ENCODE measurements at regions not wholly inside any gene's neighbourhood (a gene's known extent, or its start where the extent isn't known, plus 50 kb on each side); places are given as distances from the start of the nearest gene placed in this dataset.

DNA sequence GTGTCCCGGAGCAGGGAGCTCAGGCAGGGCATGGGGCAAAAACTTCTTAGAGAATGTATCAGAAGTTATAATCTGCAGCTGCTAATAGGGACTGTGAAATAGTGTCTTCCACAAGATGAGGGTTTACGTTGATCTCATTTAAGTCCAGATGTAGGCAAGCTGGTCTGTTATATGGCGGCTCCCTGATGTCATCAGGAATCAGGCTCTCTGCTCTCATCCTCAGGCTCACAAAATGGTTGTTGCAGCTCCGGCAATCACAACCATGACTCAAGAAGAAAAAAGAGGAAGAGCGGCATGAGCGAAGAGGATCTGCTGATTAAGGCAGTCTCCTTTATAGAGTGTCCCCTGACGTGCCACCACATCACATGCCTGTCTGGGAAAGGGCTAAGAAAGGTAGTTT lies 191.3 kb downstream of the KLF5 start:
- no peak for DNase-seq (ENCODE audit: extremely low read depth, low read depth)
- TF ChIP-seq, protein P1, sequence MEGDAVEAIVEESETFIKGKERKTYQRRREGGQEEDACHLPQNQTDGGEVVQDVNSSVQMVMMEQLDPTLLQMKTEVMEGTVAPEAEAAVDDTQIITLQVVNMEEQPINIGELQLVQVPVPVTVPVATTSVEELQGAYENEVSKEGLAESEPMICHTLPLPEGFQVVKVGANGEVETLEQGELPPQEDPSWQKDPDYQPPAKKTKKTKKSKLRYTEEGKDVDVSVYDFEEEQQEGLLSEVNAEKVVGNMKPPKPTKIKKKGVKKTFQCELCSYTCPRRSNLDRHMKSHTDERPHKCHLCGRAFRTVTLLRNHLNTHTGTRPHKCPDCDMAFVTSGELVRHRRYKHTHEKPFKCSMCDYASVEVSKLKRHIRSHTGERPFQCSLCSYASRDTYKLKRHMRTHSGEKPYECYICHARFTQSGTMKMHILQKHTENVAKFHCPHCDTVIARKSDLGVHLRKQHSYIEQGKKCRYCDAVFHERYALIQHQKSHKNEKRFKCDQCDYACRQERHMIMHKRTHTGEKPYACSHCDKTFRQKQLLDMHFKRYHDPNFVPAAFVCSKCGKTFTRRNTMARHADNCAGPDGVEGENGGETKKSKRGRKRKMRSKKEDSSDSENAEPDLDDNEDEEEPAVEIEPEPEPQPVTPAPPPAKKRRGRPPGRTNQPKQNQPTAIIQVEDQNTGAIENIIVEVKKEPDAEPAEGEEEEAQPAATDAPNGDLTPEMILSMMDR (IDR thresholded peaks at IDR 0.05; ENCODE audit: low read depth, low read length, missing control alignments): no peak
- no peak overlapping the region for H3K4me3 ChIP-seq (replicated peaks; ENCODE audit: low read depth, low read length)

DNA sequence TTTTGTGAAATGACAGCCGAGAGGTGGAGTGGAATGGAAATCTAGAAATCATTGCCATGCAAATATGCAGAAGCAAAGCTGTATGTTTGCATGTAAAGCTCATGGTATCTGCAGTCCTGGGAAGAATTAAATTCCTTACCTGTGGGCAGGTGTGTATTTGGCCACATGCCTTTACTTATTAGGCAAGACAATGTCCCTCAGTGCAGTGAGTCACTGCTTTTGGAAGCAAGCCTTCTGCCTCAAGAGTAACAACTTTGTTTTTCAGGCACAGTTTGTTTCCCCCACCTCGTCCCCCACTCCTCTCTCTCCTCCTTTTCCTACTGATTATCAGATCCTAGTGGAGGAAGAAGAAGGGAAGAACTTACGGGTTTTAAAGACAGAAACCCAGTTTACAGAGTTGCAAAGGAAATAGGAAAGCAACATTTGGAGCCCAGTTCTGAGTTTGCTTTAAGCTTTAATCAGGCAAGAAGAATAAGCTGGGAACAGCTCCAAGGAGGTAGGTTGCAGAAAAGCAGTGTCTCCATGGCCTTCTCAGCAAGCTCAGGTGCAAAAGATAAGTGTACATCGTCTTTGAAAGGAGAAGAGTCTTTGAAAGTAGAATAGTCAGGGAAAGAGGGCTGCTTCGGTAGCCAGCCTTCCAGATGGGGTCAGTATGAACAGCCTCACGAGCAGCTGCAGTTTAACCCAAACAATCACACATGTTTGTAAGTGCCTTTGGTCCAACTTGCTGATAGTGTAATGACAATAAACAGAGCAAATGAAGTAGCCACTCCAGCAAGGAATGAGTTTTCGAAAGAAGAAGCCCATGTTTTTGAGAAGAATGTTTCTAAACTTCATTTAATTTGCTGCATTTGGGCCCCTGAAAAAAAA lies 190.1 kb downstream of the KLF5 start:
- DNase-seq (ENCODE audit: extremely low read depth, low read depth): no peak
- no peak overlapping the region for H3K4me3 ChIP-seq (replicated peaks; ENCODE audit: low read depth, low read length)
- TF ChIP-seq, protein P1 (IDR thresholded peaks at IDR 0.05; ENCODE audit: low read depth, low read length, missing control alignments): no peak

DNA sequence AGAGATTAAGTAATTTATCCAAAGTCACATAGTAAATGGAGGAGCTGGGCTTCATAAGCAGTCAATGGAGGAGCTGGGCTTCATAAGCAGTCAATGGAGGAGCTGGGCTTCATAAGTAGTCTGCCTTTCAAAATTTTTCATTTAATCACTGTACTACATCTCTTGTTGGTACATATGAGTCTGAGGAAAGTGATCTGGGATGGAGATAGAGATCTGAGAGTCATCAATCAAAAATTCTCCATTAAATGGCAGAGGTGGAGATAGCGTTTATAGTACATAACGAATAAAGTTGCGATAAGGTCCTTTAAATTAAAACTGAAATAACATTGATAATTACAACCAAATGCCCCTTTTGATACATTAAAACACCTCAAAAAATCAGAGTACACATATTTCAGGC lies 189.3 kb downstream of the KLF5 start:
- no peak for DNase-seq (ENCODE audit: extremely low read depth, low read depth)
- TF ChIP-seq, protein P1 (IDR thresholded peaks at IDR 0.05; ENCODE audit: low read depth, low read length, missing control alignments): no peak
- H3K4me3 ChIP-seq (replicated peaks; ENCODE audit: low read depth, low read length): no peak overlapping the region

DNA sequence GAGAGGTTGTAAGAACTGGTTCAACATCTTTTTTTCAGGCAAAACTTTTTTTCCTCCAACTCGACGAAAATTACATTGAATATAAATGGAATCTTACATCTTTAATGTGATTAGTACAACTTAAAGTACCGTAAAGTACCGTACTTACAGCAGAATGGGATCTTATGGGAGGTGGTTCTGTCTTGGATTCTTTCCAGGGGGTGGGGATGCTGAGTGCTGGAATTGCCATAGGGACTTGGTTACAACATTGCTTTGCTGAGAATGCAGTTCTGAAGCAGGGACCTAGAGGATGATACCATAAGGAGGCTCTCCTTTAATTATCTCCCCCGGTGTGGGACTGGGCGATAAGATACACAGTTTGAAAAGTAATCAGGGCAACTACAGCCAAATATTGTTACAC lies 186.4 kb downstream of the KLF5 start:
- no peak overlapping the region for H3K4me3 ChIP-seq (replicated peaks; ENCODE audit: low read depth, low read length)
- no peak for DNase-seq (ENCODE audit: extremely low read depth, low read depth)
- TF ChIP-seq, protein P1 (IDR thresholded peaks at IDR 0.05; ENCODE audit: low read depth, low read length, missing control alignments): no peak

DNA sequence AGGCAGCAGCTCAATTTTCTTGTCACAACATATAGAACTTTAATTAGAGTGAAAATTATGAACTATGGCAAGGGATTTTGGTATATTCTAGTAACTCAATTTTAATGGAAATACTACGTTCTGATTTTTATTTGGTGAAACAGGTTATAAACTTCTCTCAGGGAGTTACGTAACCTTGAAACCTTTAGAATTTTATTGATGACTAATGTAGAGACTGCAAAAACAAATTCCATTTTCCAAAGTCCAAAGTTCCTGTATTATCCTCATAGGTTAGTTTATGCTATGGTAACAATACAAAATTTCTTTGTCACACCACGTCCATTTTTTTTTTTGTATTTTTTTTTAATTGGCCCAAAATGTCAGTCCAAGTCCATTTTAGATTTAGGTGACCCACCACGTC lies 185.7 kb downstream of the KLF5 start:
- TF ChIP-seq, protein P1 (IDR thresholded peaks at IDR 0.05; ENCODE audit: low read depth, low read length, missing control alignments): no peak
- no peak overlapping the region for H3K4me3 ChIP-seq (replicated peaks; ENCODE audit: low read depth, low read length)
- DNase-seq (ENCODE audit: extremely low read depth, low read depth): no peak

DNA sequence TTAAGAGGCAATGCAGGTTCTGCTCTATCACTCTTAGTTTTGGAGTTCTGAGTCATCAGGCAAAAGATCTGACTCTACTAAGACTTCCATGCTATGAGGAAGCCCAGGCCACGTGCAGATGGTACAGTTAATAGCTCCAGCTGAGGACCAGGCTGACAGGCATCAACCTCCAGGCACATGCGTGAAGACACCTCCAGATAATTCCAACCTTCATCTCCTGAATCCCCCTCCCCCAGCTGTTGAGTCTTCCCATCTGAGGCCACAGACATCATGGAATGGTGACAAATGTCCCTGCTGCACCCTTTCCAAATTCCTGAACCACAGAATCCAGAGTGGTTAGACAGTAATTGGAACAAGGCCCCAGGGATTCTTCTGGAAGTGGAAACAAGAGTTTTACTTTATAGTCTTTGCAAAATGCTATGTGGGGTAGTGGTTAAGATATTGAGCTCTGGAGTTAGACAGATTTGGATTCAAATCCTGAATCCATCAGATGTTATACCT lies 183.8 kb downstream of the KLF5 start:
- DNase-seq (ENCODE audit: extremely low read depth, low read depth): no peak
- TF ChIP-seq, protein P1 (IDR thresholded peaks at IDR 0.05; ENCODE audit: low read depth, low read length, missing control alignments): no peak
- H3K4me3 ChIP-seq (replicated peaks; ENCODE audit: low read depth, low read length): no peak overlapping the region

Measured in HFF-Myc (cell line).